DOHH2 (cell line): ENCODE measurements at regions not wholly inside any gene's neighbourhood (a gene's known extent, or its start where the extent isn't known, plus 50 kb on each side); places are given as distances from the start of the nearest gene placed in this dataset.

ENCODE experiments used
- CTCF ChIP-seq: fragments of 200-600 bp; sonication (generic); IDR thresholded peaks from one replicate; pipeline ENCODE4 v1.5.1; 2014; ENCODE audit warnings: antibody characterized with exemption, mild to moderate bottlenecking, low read depth, low read length; ENCODE audit not compliant: poor library complexity, severe bottlenecking
- EZH2phosphoT487 ChIP-seq: fragments of 200-600 bp; sonication (generic); IDR thresholded peaks from 2 replicates; pipeline ENCODE4 v1.6.1; 2017; ENCODE audit warnings: borderline replicate concordance, mild to moderate bottlenecking, antibody characterized with exemption, low read length, moderate library complexity, mixed read lengths

- TF ChIP-seq CTCF (no peak), EZH2phosphoT487 (no peak)
Observed at GRCh38 chr14:38704220-38704619, 398.8 kb downstream of the SEC23A start.
